HTERT RPE-1 (cell line): ENCODE measurements at regions not wholly inside any gene's neighbourhood (a gene's known extent, or its start where the extent isn't known, plus 50 kb on each side); places are given as distances from the start of the nearest gene placed in this dataset.

Source experiments
- in situ Hi-C: fragments of 300-500 bp; cut with MboI; formaldehyde crosslinking; loops from 4 replicates; pipeline ENCODE4 v1.14.3; 2020; ENCODE audit warnings: low sequenced_read_pairs

GRCh38 chr2:177073611-177074010, 139.0 kb upstream of the HNRNPA3 start:
- in situ Hi-C loops = no loop called here

- in situ Hi-C loops = no loop called here
Observed at GRCh38 chr2:177074099-177074710, 138.4 kb upstream of the HNRNPA3 start.

- in situ Hi-C loops = no loop called here
Observed at GRCh38 chr2:177075254-177075653, 137.3 kb upstream of the HNRNPA3 start.

- in situ Hi-C loops = no loop called here
Observed at GRCh38 chr2:177076636-177077179, 135.9 kb upstream of the HNRNPA3 start.

GRCh38 chr2:177077778-177078177, 134.8 kb upstream of the HNRNPA3 start:
- in situ Hi-C loops = no loop called here

GRCh38 chr2:177078416-177078815, 134.2 kb upstream of the HNRNPA3 start:
- in situ Hi-C loops = no loop called here

- in situ Hi-C loops = no loop called here
Observed at GRCh38 chr2:177078855-177079254, 133.7 kb upstream of the HNRNPA3 start.

- in situ Hi-C loops = no loop called here
Observed at GRCh38 chr2:177080746-177081284, 131.8 kb upstream of the HNRNPA3 start.

GRCh38 chr2:177084607-177085006, 128.0 kb upstream of the HNRNPA3 start:
- in situ Hi-C loops = no loop called here

GRCh38 chr2:177088529-177088928, 124.1 kb upstream of the HNRNPA3 start:
- in situ Hi-C loops = no loop called here

- in situ Hi-C loops = no loop called here
Observed at GRCh38 chr2:177090967-177091366, 121.6 kb upstream of the HNRNPA3 start.

GRCh38 chr2:177093371-177093770, 119.2 kb upstream of the HNRNPA3 start:
- in situ Hi-C loops = no loop called here

- in situ Hi-C loops = no loop called here
Observed at GRCh38 chr2:177098001-177098613, 114.5 kb upstream of the HNRNPA3 start.

GRCh38 chr2:177101930-177102329, 110.7 kb upstream of the HNRNPA3 start:
- in situ Hi-C loops = no loop called here

GRCh38 chr2:177106212-177106611, 106.4 kb upstream of the HNRNPA3 start:
- in situ Hi-C loops = no loop called here

GRCh38 chr2:177108890-177109289, 103.7 kb upstream of the HNRNPA3 start:
- in situ Hi-C loops = no loop called here

- in situ Hi-C loops = no loop called here
Observed at GRCh38 chr2:177114712-177115111, 97.9 kb upstream of the HNRNPA3 start.

- in situ Hi-C loops = no loop called here
Observed at GRCh38 chr2:177117755-177118154, 94.8 kb upstream of the HNRNPA3 start.

- in situ Hi-C loops = no loop called here
Observed at GRCh38 chr2:177118636-177119035, 94.0 kb upstream of the HNRNPA3 start.

- in situ Hi-C loops = no loop called here
Observed at GRCh38 chr2:177119099-177119498, 93.5 kb upstream of the HNRNPA3 start.

GRCh38 chr2:177123048-177123447, 89.5 kb upstream of the HNRNPA3 start:
- in situ Hi-C loops = no loop called here

GRCh38 chr2:177124371-177124770, 88.2 kb upstream of the HNRNPA3 start:
- in situ Hi-C loops = no loop called here
